GM18498 (cell line): ENCODE measurements at regions not wholly inside any gene's neighbourhood (a gene's known extent, or its start where the extent isn't known, plus 50 kb on each side); places are given as distances from the start of the nearest gene placed in this dataset.

ENCODE experiments used
- ATAC-seq: cut with Tn5 transposase; IDR thresholded peaks from one replicate; pipeline ENCODE4 v1.9.1; 2021; ENCODE audit warnings: mild to moderate bottlenecking, moderate library complexity; ENCODE audit not compliant: unreplicated experiment

DNA sequence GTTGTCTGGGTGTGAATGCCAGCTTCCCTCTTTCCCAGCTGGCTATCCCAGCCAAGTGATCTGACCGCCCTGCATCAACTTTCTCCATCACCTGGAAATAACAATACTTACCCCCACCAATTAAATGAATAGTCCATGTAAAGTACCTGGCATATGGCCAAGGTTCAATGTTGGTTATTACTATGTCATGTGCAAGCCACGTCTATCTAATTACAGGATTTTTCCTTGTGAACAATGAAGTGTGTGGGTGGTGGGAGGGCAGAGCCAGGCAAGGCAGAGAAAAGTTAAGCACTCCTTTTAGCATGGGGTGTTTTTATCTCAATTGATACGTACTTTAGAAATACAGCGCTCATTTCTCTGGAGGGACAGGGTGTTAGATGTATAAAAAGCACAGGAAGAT, 121.1 kb downstream of the NHLRC3 start:
- ATAC-seq: no peak

- no peak for ATAC-seq
Measured at GRCh38 chr13:39159846-39160370, 121.7 kb downstream of the NHLRC3 start.

- no peak for ATAC-seq
Measured at GRCh38 chr13:39167018-39167417, 128.8 kb downstream of the NHLRC3 start.

DNA sequence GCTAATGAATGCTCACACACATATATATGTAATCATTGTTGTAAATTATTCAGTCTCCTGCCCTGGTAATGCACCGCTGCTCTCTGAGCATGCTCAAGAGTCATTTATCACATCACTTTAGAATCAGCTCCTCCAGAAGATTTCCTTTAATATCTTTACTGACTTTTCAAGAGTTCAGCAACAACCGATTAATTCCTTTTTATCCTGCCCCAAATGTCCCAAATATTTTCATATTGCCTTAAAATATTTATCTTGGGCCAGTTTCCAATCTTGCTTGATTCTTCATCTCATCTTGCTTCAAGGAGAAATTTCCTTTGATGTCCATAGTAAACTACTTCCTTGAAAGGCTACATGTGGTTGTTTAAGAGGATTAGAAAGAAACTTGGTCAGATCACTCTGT, 132.5 kb downstream of the NHLRC3 start:
- ATAC-seq: no peak

DNA sequence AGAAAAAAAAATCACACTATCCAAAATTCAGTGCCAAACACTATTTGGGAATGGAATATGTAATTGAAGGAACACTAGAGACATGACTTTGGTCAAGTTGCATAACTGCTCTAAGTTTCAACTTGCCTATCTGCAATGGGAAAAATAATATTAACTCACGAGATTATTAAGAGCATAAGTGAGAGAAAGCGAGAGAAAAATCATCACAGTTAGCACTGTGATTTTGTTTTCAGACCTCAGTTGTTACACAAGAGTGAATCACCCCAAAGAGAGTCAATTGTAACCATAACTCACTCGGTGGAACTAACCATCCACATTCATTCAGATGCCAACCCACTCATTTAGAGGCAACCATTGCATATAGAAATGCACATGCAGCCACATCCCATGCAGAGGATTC, 147.1 kb downstream of the NHLRC3 start:
- no peak for ATAC-seq

- no peak for ATAC-seq
Measured at GRCh38 chr13:39186205-39186875, 148.1 kb downstream of the NHLRC3 start.

DNA sequence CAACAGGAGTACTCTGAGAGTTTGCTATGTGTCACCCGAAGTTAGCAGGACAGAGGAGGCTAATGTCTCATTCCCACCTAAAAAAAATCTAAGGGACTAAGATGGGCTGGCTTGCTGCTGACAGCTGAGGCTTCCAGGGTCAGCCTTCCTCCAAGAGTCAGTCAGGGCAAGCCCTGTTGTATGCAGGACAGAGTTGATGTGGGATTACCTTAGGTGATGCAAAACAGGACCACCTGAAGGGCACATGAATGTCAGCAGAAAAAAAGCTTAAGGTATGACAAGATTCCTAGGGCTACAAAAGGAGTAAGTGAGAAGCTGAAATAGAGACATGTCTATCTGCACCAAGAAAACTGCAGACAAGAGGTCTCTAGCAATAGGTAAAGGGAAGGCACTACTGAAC, 151.5 kb downstream of the NHLRC3 start:
- no peak for ATAC-seq

DNA sequence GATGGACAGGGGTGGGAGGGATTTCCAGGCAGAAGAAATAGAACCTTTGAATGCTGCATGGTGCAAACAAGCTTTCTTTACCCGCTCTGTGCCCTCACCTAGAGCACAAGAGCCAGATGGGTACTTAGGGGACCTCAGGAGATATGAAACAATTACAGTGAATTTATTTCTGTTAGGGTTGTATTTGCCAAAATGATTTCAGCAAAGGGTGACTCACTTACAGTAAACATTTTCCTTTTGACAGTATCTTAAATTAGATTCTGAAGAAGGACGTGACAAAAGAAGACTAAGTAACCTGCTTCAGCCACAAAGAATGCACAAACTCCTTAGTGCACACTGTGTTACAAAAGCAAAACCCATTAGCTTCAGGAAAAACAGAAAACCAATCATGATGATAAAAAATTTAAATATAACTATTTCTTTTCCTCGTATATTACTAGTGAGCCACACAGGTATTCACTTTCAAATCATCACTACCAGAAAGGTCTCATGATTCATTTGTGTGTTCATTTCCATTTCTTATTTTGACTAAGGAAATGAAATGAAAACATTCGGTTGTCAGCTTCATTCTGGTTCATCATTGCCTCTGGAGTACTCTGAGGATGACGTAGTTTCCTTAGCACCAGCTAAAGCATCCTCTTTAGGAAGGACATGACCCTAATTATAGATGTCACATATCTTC, 158.8 kb downstream of the NHLRC3 start:
- no peak for ATAC-seq

DNA sequence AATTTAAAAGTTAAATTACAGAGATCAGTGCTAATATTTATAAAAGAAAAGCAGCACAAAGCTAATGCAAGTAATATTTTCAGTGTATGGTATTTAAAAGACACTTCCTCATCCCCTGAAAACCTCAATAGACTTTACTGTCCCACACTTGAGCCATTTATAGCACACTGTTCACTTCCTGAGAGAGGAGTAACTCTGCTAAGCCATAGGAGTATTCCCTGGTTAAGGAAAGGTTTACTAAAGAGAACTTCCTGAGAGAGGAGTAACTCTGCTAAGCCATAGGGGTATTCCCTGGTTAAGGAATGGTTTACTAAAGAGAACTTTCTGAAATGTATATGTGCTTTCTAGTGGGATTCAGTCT, 159.4 kb downstream of the NHLRC3 start:
- ATAC-seq: no peak

DNA sequence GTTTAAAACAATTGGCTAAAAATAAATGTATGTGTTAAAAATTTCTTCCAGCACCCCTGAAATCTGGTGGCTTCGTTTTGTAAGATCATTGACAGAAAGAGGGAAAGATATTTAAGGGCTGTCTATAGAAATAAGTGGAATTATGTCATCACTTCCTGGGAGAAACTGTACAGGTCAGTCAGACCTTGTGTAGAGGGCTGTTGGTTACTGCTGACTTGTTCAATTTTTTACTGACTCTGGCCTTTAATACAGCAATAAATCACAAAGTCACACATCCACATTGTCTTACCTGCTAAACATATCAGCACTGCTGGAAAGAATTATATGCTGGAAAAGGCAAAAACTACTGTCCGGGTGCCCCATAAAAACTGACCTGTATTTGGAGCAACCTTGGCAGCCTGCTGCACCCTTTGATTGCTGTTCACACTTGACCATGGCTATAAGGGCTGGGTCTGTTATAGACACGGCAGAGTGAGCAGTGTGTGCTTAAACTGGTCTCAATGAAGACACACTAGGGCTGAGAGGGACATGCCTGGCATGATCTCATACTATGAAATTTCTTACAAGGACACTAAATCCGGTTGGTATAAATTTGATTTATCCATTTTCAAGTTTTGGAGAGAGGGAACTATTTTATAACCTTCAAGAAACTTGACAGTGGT, 162.1 kb downstream of the NHLRC3 start:
- ATAC-seq: no peak

GRCh38 chr13:39201180-39201579, 162.9 kb downstream of the NHLRC3 start:
- no peak for ATAC-seq

DNA sequence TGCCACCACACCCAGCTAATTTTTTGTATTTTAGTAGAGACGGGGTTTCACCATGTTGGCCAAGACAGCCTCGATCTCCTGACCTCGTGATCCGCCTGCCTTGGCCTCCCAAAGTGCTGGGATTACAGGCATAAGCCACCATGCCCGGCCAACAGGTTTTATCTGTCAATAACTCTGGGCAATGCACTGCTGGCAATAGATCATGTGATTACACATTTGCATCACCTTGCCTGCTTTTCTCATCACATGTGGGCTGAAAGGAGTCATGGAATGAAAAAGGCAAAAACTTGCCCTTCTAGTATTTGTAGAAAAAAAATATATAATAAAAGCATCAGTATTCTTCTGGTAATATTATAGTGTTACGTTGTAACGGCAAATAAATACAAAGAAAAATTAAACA, 164.5 kb downstream of the NHLRC3 start:
- ATAC-seq: no peak

GRCh38 chr13:39208636-39209035, 170.4 kb downstream of the NHLRC3 start:
- no peak for ATAC-seq

GRCh38 chr13:39209731-39210531, 171.7 kb downstream of the NHLRC3 start:
- ATAC-seq: no peak

GRCh38 chr13:39210961-39211534, 172.8 kb downstream of the NHLRC3 start:
- ATAC-seq: no peak

DNA sequence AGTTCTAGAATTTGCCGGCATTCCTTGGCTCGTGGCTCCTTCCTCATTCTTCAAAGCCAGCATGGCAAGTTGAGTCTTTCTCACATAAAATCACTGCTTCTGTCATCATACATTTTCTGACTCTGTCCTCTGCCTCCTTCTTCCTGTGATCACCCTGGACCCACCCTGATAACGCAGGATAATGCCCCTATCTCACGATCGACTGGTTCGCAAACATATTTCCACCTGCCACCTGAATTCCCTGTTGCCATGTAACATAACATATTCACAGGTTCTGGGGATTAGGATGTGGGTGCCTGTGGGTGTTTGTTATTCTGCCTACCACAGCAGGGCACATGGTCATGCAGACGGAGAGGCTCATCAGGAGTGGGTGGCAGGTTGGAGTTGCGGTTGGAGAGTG, 177.7 kb downstream of the NHLRC3 start:
- no peak for ATAC-seq

DNA sequence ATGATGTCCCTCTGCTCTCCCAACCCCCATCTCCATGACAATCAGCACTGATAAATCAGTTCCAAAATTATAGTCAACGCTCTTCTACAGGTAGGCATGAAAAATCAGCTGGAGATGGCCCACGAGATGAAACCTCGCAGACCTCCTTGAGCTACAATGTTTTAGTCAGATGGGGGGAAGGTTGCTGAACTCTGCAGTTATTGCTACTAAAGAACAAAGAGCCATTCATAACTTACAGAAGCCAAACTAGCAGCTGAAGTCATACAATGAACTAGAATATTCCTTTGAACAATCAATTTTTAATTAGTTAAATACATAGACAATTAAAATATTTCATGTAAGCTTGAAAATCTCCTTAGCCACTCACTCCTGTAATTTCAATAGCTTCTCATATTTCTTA, 179.2 kb downstream of the NHLRC3 start:
- no peak for ATAC-seq

- ATAC-seq: no peak
Measured at GRCh38 chr13:39224671-39225240, 186.5 kb downstream of the NHLRC3 start.

DNA sequence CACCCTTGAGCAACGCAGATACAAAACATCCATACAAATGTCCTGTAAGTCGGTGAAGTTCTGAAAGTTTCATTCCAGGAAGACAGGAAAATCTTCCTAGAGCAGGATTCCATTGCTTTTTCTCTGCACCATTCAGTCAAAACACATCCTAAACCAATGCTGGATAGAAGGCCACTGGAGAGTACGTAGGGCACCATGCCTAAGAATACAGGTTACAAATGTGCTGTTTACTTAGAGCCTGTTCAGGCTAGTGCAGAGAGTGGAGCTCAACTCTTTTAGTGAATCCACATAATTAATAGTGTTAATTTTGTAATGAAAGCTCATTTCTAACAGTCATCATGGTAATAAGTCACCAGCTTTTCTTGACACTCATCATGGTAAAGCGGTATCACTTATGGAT, 187.6 kb downstream of the NHLRC3 start:
- no peak for ATAC-seq

- ATAC-seq: no peak
Measured at GRCh38 chr13:39226359-39226758, 188.1 kb downstream of the NHLRC3 start.
